ENCODE measurements at regions not wholly inside any gene's neighbourhood (a gene's known extent, or its start where the extent isn't known, plus 50 kb on each side); places are given as distances from the start of the nearest gene placed in this dataset.

GRCh38 chrX:40151211-40152172, 53.7 kb upstream of the BCOR start:
- DNase-seq (ENCODE audit: low read depth) = no peak

GRCh38 chrX:40150503-40150902, 52.7 kb upstream of the BCOR start:
- no peak for DNase-seq (ENCODE audit: low read depth)

DNA sequence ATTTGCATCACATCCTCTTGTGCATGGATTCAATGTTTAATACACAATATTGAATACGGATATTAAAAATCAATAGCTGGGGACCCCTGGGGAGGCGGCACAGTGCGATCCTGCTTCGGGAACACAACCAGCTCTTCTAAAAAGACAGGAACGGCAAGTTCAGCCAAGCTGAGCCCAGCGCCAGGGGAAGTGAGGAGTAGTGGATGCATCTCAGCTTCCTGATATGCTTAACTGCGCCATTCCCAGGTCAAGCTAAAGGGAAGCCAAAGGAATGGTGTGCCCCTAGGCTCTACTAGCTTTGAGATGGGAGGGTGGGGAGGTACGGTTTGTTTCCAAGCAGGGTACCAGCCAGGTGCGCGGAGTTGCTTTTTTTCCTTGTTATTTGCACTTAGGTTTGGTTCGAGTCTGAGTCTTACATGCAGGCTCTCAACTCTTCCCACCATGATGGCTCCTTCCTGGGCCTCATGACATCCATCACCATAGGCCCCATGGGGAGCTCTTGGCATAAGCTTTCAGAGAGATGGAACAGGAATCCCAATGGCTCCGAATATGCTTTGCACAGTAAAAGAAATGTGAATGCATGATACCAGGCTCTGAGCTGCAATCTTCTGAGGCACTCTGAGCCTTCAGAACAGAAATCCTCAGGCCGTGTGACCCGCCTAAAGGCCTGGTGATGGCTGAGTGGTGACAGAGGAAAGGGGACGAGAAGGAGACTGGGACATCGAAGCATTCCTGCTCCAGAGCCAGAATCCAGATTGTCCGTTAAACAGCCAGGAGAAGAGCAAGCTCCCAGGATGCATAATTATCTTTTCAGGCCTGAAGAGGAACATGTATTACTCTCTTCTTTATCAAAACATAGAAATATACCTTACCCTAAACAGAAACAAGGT, 51.8 kb upstream of the BCOR start:
- no peak for DNase-seq (ENCODE audit: low read depth)

DNA sequence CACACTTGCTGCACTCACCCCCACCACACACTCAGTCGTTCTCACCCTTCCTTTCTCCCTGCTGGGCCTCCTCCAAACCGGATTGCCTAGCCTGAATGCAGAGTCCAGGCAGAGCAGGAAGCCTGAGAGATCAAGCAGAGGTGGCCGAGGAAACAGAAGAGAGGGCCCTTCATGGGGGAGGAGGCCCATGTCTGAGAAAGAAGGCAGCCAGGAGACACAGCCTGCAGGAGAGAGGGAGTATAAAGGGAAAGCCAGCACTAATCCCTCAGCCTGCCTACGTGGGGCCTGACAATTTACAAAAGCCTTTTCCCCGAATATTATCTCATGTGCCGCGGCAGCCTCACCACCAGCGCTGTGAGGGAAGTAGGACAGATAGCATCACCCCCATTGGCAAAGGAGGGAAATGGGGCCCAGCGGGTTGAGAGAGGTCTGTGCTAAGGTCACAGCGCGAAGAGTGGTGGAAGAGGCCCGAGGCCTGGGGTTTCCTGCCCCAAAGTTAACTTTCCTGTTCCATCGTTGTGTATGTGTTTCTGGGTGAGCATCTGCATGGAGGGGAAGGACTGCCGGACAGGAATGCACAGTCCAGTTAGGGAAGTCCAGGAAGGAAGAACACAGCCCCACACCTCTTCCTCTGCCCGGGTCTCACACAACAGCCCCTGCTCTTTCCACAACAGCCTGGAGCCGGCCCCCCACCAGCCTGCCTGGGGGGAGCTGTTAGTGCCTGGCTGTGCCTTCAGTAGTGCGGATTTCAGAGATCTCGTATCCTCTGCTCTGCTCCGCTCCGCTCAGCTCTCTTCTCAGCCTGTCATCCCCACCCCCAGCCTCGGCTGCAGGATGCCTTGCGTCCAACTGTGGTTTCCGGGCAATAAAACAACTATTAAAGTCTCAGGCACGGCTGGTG, 50.9 kb upstream of the BCOR start:
- DNase-seq (ENCODE audit: low read depth) = no peak

DNA sequence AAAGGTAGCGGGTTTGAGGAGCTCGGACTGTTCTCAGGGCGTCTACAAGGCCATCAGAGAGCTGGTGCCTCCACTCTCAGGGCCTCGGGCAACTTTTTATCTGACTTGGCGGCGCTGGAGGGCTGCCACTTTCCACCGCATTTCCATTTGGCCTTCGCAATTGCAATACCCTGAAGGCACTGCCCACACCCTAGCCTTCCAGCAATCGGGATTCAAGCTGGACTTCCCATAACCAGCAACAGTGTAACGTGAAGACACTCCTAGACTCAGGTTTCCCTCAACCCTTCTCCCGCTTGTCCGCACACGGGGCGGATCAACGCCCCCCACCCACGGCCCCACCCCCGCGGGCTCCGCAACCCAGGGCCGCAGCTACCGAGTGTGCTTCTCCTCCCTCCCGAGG, 50.2 kb upstream of the BCOR start:
- no peak for DNase-seq (ENCODE audit: low read depth)

All from LHCN-M2 (cell line).